HG03135 (cell line): ENCODE measurements at regions not wholly inside any gene's neighbourhood (a gene's known extent, or its start where the extent isn't known, plus 50 kb on each side); places are given as distances from the start of the nearest gene placed in this dataset.

ENCODE experiments used
- ATAC-seq: cut with Tn5 transposase; IDR thresholded peaks from one replicate; pipeline ENCODE4 v1.9.1; 2021; ENCODE audit warnings: mild to moderate bottlenecking, moderate library complexity; ENCODE audit not compliant: unreplicated experiment

- ATAC-seq, result no peak
Measured at GRCh38 chr11:39145346-39145745, 2314.1 kb downstream of the LRRC4C start.

GRCh38 chr11:39144351-39145130, 2314.9 kb downstream of the LRRC4C start:
- no peak for ATAC-seq

GRCh38 chr11:39139581-39139980, 2319.9 kb downstream of the LRRC4C start:
- no peak for ATAC-seq

GRCh38 chr11:39120890-39121289, 2338.6 kb downstream of the LRRC4C start:
- ATAC-seq, result no peak

- no peak for ATAC-seq
Measured at GRCh38 chr11:39113606-39114005, 2345.8 kb downstream of the LRRC4C start.

- no peak for ATAC-seq
Measured at GRCh38 chr11:39102236-39102635, 2357.2 kb downstream of the LRRC4C start.

GRCh38 chr11:39078465-39078864, 2381.0 kb downstream of the LRRC4C start:
- no peak for ATAC-seq

GRCh38 chr11:39037611-39038010, 2421.8 kb downstream of the LRRC4C start:
- no peak for ATAC-seq

- ATAC-seq, result no peak
Measured at GRCh38 chr11:39036021-39036420, 2423.4 kb downstream of the LRRC4C start.

- ATAC-seq, result no peak
Measured at GRCh38 chr11:39021539-39021938, 2423.5 kb upstream of the RAG2 start.

- ATAC-seq, result no peak
Measured at GRCh38 chr11:39011797-39012196, 2413.8 kb upstream of the RAG2 start.

GRCh38 chr11:38990841-38991240, 2392.8 kb upstream of the RAG2 start:
- ATAC-seq, result no peak

GRCh38 chr11:38990139-38990538, 2392.1 kb upstream of the RAG2 start:
- ATAC-seq, result no peak

GRCh38 chr11:38988908-38989307, 2390.9 kb upstream of the RAG2 start:
- no peak for ATAC-seq

GRCh38 chr11:38972220-38972619, 2374.2 kb upstream of the RAG2 start:
- ATAC-seq, result no peak

- no peak for ATAC-seq
Measured at GRCh38 chr11:38971141-38971540, 2373.1 kb upstream of the RAG2 start.

- no peak for ATAC-seq
Measured at GRCh38 chr11:38968951-38969350, 2370.9 kb upstream of the RAG2 start.

- ATAC-seq, result no peak
Measured at GRCh38 chr11:38952698-38953097, 2354.7 kb upstream of the RAG2 start.

GRCh38 chr11:38950867-38951266, 2352.8 kb upstream of the RAG2 start:
- ATAC-seq, result no peak

- ATAC-seq, result no peak
Measured at GRCh38 chr11:38948392-38948791, 2350.4 kb upstream of the RAG2 start.

- ATAC-seq, result no peak
Measured at GRCh38 chr11:38937709-38938108, 2339.7 kb upstream of the RAG2 start.

- ATAC-seq, result no peak
Measured at GRCh38 chr11:38935941-38936340, 2337.9 kb upstream of the RAG2 start.

GRCh38 chr11:38927993-38928392, 2330.0 kb upstream of the RAG2 start:
- ATAC-seq, result no peak
